Endodermal cell (in vitro differentiated cells): ENCODE measurements at regions not wholly inside any gene's neighbourhood (a gene's known extent, or its start where the extent isn't known, plus 50 kb on each side); places are given as distances from the start of the nearest gene placed in this dataset.

Experiments used
- DNase-seq: peaks from one replicate; pipeline ENCODE4 v3.0.0-alpha.2; 2017
- H3K27ac ChIP-seq: 2 replicates; pipeline ENCODE4 v1.5.1; 2013; ENCODE audit warnings: mild to moderate bottlenecking, low read depth, low read length, moderate library complexity
- H3K27me3 ChIP-seq: 2 replicates; pipeline ENCODE4 v1.6.1; 2013; ENCODE audit warnings: mild to moderate bottlenecking, low read length, moderate library complexity; ENCODE audit not compliant: insufficient read depth, control insufficient read depth, poor library complexity, severe bottlenecking
- H3K36me3 ChIP-seq: 2 replicates; pipeline ENCODE4 v1.7.0; 2013; ENCODE audit warnings: mild to moderate bottlenecking, low read length, moderate library complexity; ENCODE audit not compliant: control insufficient read depth, insufficient read depth
- H3K4me1 ChIP-seq: one replicate; pipeline ENCODE4 v1.7.0; 2013; ENCODE audit warnings: low read length; ENCODE audit not compliant: control insufficient read depth, insufficient read depth
- H3K4me3 ChIP-seq: 2 replicates; pipeline ENCODE4 v1.5.1; 2013; ENCODE audit warnings: mild to moderate bottlenecking, low read length, moderate library complexity
- H3K9ac ChIP-seq: 2 replicates; pipeline ENCODE4 v1.6.1; 2013; ENCODE audit warnings: mild to moderate bottlenecking, low read length, moderate library complexity; ENCODE audit not compliant: poor library complexity, severe bottlenecking; ENCODE audit errors: extremely low read depth
- H3K9me3 ChIP-seq: 2 replicates; pipeline ENCODE4 v1.6.1; 2013; ENCODE audit warnings: mild to moderate bottlenecking, low read length, moderate library complexity; ENCODE audit not compliant: control insufficient read depth
- H3K27ac Mint-ChIP-seq: 2 replicates; pipeline ENCODE4 v1.8.0; 2020; ENCODE audit warnings: mixed read lengths
- H3K27me3 Mint-ChIP-seq: 2 replicates; pipeline ENCODE4 v1.8.0; 2021; ENCODE audit warnings: mild to moderate bottlenecking, mixed read lengths; ENCODE audit not compliant: insufficient read depth
- H3K36me3 Mint-ChIP-seq: 2 replicates; pipeline ENCODE4 v1.8.0; 2020; ENCODE audit warnings: low read depth, mixed read lengths
- H3K4me1 Mint-ChIP-seq: 2 replicates; pipeline ENCODE4 v1.8.0; 2020; ENCODE audit warnings: mixed read lengths
- H3K4me3 Mint-ChIP-seq: 2 replicates; pipeline ENCODE4 v1.8.0; 2020; ENCODE audit warnings: mild to moderate bottlenecking, moderate library complexity, mixed read lengths
- H3K9me3 Mint-ChIP-seq: 2 replicates; pipeline ENCODE4 v1.8.0; 2020; ENCODE audit warnings: mild to moderate bottlenecking, mixed read lengths
- CTCF ChIP-seq: fragments of 200-600 bp; sonication (generic); conservative IDR thresholded peaks from 2 replicates; pipeline ENCODE4 v1.5.0; 2021; ENCODE audit warnings: antibody characterized with exemption, mild to moderate bottlenecking
- WGBS, 2 experiments: methylation state at CpG; one replicate each; pipeline versions ENCODE4 v1.1.5 to v1.1.7; 2013; ENCODE audit warnings: missing lambda C conversion rate in 2 of 2, mixed read lengths in 1 of 2; ENCODE audit not compliant: insufficient coverage in 1 of 2, insufficient read length in 1 of 2; 5-methylcytosine and 5-hydroxymethylcytosine counted together

GRCh38 chr17:441155-441950 is 88.7 kb upstream of the RPH3AL start:
- H3K9me3 ChIP-seq: peaks cover 9% of the 10 kb centered on the region
- no peak for TF ChIP-seq CTCF
- no peak overlapping the region for H3K4me3 Mint-ChIP-seq
- no peaks in the 10 kb centered on the region for H3K27me3 Mint-ChIP-seq
- H3K27me3 ChIP-seq: no peaks in the 10 kb centered on the region
- H3K9me3 Mint-ChIP-seq: peaks cover 15% of the 10 kb centered on the region
- no peak for DNase-seq
- H3K27ac Mint-ChIP-seq: no peak overlapping the region
- H3K27ac ChIP-seq: no peak overlapping the region
- no peaks in the 10 kb centered on the region for H3K4me1 ChIP-seq
- H3K4me3 ChIP-seq: no peak overlapping the region
- no peak overlapping the region for H3K9ac ChIP-seq
- no peaks in the 10 kb centered on the region for H3K4me1 Mint-ChIP-seq
- H3K36me3 Mint-ChIP-seq: peaks cover 2% of the 10 kb centered on the region
- WGBS, 2 experiments: 95 to 97% methylated on average over 33 to 41 of the region's 41 CpGs
- no peaks in the 10 kb centered on the region for H3K36me3 ChIP-seq

GRCh38 chr17:438191-438590 is 85.6 kb upstream of the RPH3AL start:
- Histone ChIP-seq H3K27me3 (no peaks in the 10 kb centered on the region), H3K36me3 (no peaks in the 10 kb centered on the region), H3K9me3 (peaks cover 9% of the 10 kb centered on the region), H3K9ac (no peak overlapping the region), H3K27ac (no peak overlapping the region), H3K4me3 (no peak overlapping the region), H3K4me1 (no peaks in the 10 kb centered on the region)
- Mint-ChIP-seq H3K36me3 (peaks cover 1% of the 10 kb centered on the region), H3K4me1 (no peaks in the 10 kb centered on the region), H3K27ac (no peak overlapping the region), H3K27me3 (no peaks in the 10 kb centered on the region), H3K4me3 (no peak overlapping the region), H3K9me3 (peaks cover 30% of the 10 kb centered on the region)
- DNase-seq: no peak
- WGBS, 2 experiments: 84 to 95% methylated on average over 4 to 5 of the region's 5 CpGs
- no peak for TF ChIP-seq CTCF

GRCh38 chr17:437545-437944 is 84.9 kb upstream of the RPH3AL start:
- no peak for TF ChIP-seq CTCF
- H3K27me3 Mint-ChIP-seq: no peaks in the 10 kb centered on the region
- H3K36me3 ChIP-seq: no peaks in the 10 kb centered on the region
- 93 to 100% methylated on average over 1 of the region's 2 CpGs for WGBS, 2 experiments
- no peak overlapping the region for H3K9ac ChIP-seq
- no peak overlapping the region for H3K27ac Mint-ChIP-seq
- H3K9me3 Mint-ChIP-seq: peaks cover 33% of the 10 kb centered on the region
- H3K27me3 ChIP-seq: no peaks in the 10 kb centered on the region
- no peak overlapping the region for H3K27ac ChIP-seq
- no peaks in the 10 kb centered on the region for H3K36me3 Mint-ChIP-seq
- H3K4me3 Mint-ChIP-seq: no peak overlapping the region
- no peaks in the 10 kb centered on the region for H3K4me1 ChIP-seq
- DNase-seq: no peak
- H3K9me3 ChIP-seq: peaks cover 9% of the 10 kb centered on the region
- H3K4me3 ChIP-seq: no peak overlapping the region
- no peaks in the 10 kb centered on the region for H3K4me1 Mint-ChIP-seq
